GM10266 (cell line): ENCODE measurements at regions not wholly inside any gene's neighbourhood (a gene's known extent, or its start where the extent isn't known, plus 50 kb on each side); places are given as distances from the start of the nearest gene placed in this dataset.

ENCODE experiments used
- DNase-seq: peaks from one replicate; pipeline ENCODE4 v3.0.0; 2012; ENCODE audit errors: extremely low spot score
- CTCF ChIP-seq: IDR thresholded peaks from 2 replicates; pipeline ENCODE4 v1.5.1; 2012; ENCODE audit warnings: mild to moderate bottlenecking, low read depth; ENCODE audit not compliant: control insufficient read depth, insufficient read depth; ENCODE audit errors: missing control alignments

GRCh38 chr5:82406205-82406773 is 128.1 kb upstream of the RPS23 start:
- no peak for TF ChIP-seq CTCF
- DNase-seq: no peak

GRCh38 chr5:82405618-82406204 is 127.6 kb upstream of the RPS23 start:
- no peak for TF ChIP-seq CTCF
- DNase-seq: no peak

- DNase-seq: no peak
- TF ChIP-seq CTCF: no peak
Measured at GRCh38 chr5:82405161-82405560, 127.0 kb upstream of the RPS23 start.

GRCh38 chr5:82404382-82404945 is 126.3 kb upstream of the RPS23 start:
- TF ChIP-seq CTCF: no peak
- no peak for DNase-seq

GRCh38 chr5:82403724-82404123 is 125.6 kb upstream of the RPS23 start:
- DNase-seq: no peak
- TF ChIP-seq CTCF: no peak

GRCh38 chr5:82403026-82403425 is 124.9 kb upstream of the RPS23 start:
- no peak for DNase-seq

GRCh38 chr5:82399111-82399510 is 121.0 kb upstream of the RPS23 start:
- DNase-seq: no peak
- no peak for TF ChIP-seq CTCF

More at GRCh38 chr5:82403026-82403425, 124.9 kb upstream of the RPS23 start:
- no peak for TF ChIP-seq CTCF
